ENCODE measurements at regions not wholly inside any gene's neighbourhood (a gene's known extent, or its start where the extent isn't known, plus 50 kb on each side); places are given as distances from the start of the nearest gene placed in this dataset.

GRCh38 chr5:102660111-102660510 lies 95.0 kb upstream of the PAM start:
- no peak for TF ChIP-seq CTCF (IDR thresholded peaks at IDR 0.05; ENCODE audit: control extremely low read depth, extremely low read depth, low read depth, missing control alignments)
- CTCF ChIA-PET, result interaction anchor here (6.1 kb wide), 1 partner anchor 21 kb away, joined by 26 read pairs; no protein-coding TSS in a partner anchor
- no peak for DNase-seq (ENCODE audit: extremely low spot score)
- POLR2A ChIA-PET, result no interaction called here

- TF ChIP-seq CTCF (IDR thresholded peaks at IDR 0.05; ENCODE audit: control extremely low read depth, extremely low read depth, low read depth, missing control alignments), result no peak
- DNase-seq (ENCODE audit: extremely low spot score), result no peak
- POLR2A ChIA-PET, result no interaction called here
- CTCF ChIA-PET, result interaction anchor here (6.1 kb wide), 1 partner anchor 17 kb away, joined by 26 read pairs; no protein-coding TSS in a partner anchor
Observed at GRCh38 chr5:102663749-102664530, 91.2 kb upstream of the PAM start.

- no peak for DNase-seq (ENCODE audit: extremely low spot score)
- TF ChIP-seq CTCF (IDR thresholded peaks at IDR 0.05; ENCODE audit: control extremely low read depth, extremely low read depth, low read depth, missing control alignments), result no peak
- POLR2A ChIA-PET, result no interaction called here
- CTCF ChIA-PET, result interaction anchor here (1.6 to 1.8 kb wide), 2 partner anchors 8 to 17 kb away, joined by 3 to 7 read pairs; no protein-coding TSS in a partner anchor
Observed at GRCh38 chr5:102664616-102665335, 90.3 kb upstream of the PAM start.

GRCh38 chr5:102666164-102666946 lies 88.8 kb upstream of the PAM start:
- POLR2A ChIA-PET, result no interaction called here
- no peak for DNase-seq (ENCODE audit: extremely low spot score)
- CTCF ChIA-PET, result interaction anchor here (1.1 to 1.8 kb wide), 3 partner anchors 9 to 67 kb away, joined by 3 to 7 read pairs (median 3); no protein-coding TSS in a partner anchor
- TF ChIP-seq CTCF (IDR thresholded peaks at IDR 0.05; ENCODE audit: control extremely low read depth, extremely low read depth, low read depth, missing control alignments), result no peak

GRCh38 chr5:102668220-102668932 lies 86.7 kb upstream of the PAM start:
- DNase-seq (ENCODE audit: extremely low spot score), result no peak
- CTCF ChIA-PET, result interaction anchor here (1.0 to 1.6 kb wide), 4 partner anchors 10 to 556 kb away, joined by 3 to 7 read pairs (median 4); no protein-coding TSS in a partner anchor
- POLR2A ChIA-PET, result no interaction called here
- TF ChIP-seq CTCF (IDR thresholded peaks at IDR 0.05; ENCODE audit: control extremely low read depth, extremely low read depth, low read depth, missing control alignments), result no peak
